GM20000 (cell line): ENCODE measurements at regions not wholly inside any gene's neighbourhood (a gene's known extent, or its start where the extent isn't known, plus 50 kb on each side); places are given as distances from the start of the nearest gene placed in this dataset.

Experiments used
- DNase-seq: peaks from one replicate; pipeline ENCODE4 v3.0.0; 2012; ENCODE audit warnings: low spot score
- TF ChIP-seq, protein P1 (sequence below): IDR thresholded peaks from 2 replicates; pipeline ENCODE4 v1.5.1; 2012; ENCODE audit warnings: mild to moderate bottlenecking, control low read depth; ENCODE audit errors: extremely low read depth, missing control alignments

DNA sequence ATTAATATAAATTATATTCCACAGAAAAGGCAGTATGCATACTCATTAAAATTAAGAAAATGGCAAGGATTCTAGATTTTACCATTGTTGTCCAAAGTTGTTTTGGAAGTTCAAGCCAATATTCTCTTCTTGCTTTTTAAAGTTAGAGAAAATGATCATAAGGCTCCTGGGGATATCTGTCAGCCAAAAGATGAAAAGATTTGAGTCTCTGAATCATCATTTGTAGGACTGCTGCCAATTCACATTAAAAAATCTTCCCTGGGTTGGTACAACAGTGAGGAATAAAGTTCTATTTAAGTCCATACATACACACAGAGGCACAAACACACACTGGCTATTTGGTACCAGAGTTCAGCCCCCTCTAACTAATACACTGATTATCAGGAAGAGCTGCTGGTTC is 620.1 kb downstream of the COL12A1 start:
- TF ChIP-seq, protein P1, sequence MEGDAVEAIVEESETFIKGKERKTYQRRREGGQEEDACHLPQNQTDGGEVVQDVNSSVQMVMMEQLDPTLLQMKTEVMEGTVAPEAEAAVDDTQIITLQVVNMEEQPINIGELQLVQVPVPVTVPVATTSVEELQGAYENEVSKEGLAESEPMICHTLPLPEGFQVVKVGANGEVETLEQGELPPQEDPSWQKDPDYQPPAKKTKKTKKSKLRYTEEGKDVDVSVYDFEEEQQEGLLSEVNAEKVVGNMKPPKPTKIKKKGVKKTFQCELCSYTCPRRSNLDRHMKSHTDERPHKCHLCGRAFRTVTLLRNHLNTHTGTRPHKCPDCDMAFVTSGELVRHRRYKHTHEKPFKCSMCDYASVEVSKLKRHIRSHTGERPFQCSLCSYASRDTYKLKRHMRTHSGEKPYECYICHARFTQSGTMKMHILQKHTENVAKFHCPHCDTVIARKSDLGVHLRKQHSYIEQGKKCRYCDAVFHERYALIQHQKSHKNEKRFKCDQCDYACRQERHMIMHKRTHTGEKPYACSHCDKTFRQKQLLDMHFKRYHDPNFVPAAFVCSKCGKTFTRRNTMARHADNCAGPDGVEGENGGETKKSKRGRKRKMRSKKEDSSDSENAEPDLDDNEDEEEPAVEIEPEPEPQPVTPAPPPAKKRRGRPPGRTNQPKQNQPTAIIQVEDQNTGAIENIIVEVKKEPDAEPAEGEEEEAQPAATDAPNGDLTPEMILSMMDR: no peak
- no peak for DNase-seq

- no peak for DNase-seq
- TF ChIP-seq, protein P1: no peak
Measured at GRCh38 chr6:74581681-74582080, 624.2 kb downstream of the COL12A1 start.

DNA sequence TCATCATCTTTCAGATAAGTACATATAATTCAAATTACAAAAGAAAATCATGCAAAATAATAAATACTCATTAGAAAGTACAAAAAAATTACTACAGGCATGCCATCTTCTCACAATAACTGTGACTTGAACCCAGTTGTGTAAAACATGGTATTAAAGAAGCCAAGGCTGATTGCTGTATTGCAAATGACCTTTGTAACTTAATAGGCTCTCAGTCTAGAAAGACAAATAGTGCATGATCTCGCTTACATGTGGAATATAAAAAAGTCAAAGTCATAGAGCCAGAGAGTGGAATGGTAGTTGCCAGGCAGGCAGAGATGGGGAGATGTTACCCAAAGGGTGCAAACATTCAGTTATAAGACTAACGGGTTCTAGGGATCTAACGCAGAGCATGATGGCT is 626.1 kb downstream of the COL12A1 start:
- TF ChIP-seq, protein P1: no peak
- DNase-seq: no peak

GRCh38 chr6:74579047-74579446 is 626.8 kb downstream of the COL12A1 start:
- DNase-seq: no peak
- TF ChIP-seq, protein P1: no peak

DNA sequence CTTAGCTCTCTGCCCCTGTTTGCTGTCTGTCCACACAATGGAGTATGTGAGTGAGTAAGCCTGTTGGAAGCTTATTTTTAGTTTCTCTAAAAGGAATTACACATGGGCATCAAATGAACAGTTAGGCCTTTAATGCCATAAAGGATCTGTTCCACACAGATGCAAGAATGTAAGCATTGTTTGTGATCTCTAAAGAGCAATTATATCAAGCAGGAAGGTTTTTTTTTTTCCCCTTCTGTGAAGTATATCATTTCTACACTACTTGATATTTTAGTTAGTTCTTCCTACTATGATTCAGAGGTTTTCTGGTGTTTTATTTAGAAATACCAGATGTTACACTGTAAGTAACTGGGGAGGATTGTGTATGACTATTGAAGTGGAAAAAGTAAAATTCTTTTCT is 627.5 kb downstream of the COL12A1 start:
- DNase-seq: no peak
- TF ChIP-seq, protein P1: no peak

GRCh38 chr6:74577619-74578018 is 628.2 kb downstream of the COL12A1 start:
- TF ChIP-seq, protein P1: no peak
- peak; percentile 36 for DNase-seq

GRCh38 chr6:74574794-74575193 is 631.1 kb downstream of the COL12A1 start:
- TF ChIP-seq, protein P1: peak; percentile 11

More at GRCh38 chr6:74574794-74575193, 631.1 kb downstream of the COL12A1 start:
- peak; percentile 12 for DNase-seq
